Colonic mucosa (tissue), 4 donors: ENCODE measurements at regions not wholly inside any gene's neighbourhood (a gene's known extent, or its start where the extent isn't known, plus 50 kb on each side); places are given as distances from the start of the nearest gene placed in this dataset.

Experiments
- DNase-seq: peaks from one replicate; pipeline ENCODE4 v3.0.0-alpha.2; 2020
- H3K27ac ChIP-seq: fragments of 200-600 bp; one replicate; pipeline ENCODE4 v1.8.0; 2021
- H3K27me3 ChIP-seq: fragments of 200-600 bp; one replicate; pipeline ENCODE4 v1.8.0; 2021
- H3K36me3 ChIP-seq: fragments of 200-600 bp; one replicate; pipeline ENCODE4 v1.8.0; 2021
- H3K4me1 ChIP-seq: fragments of 200-600 bp; one replicate; pipeline ENCODE4 v1.8.0; 2021; ENCODE audit warnings: mild to moderate bottlenecking
- H3K4me3 ChIP-seq: fragments of 200-600 bp; one replicate; pipeline ENCODE4 v1.8.0; 2021
- H3K9ac ChIP-seq, 2 donors: one replicate each; pipeline ENCODE4 v1.7.0; 2013; ENCODE audit warnings: control low read depth in 2 of 2, low read depth in 2 of 2, low read length in 2 of 2
- H3K9me3 ChIP-seq: fragments of 200-600 bp; one replicate; pipeline ENCODE4 v1.8.0; 2021
- intact Hi-C: fragments of 100-400 bp; cut with DNase I; formaldehyde crosslinking; loops from one replicate; pipeline ENCODE4 v1.14.1; 2022
- TF ChIP-seq, protein P1 (sequence below): fragments of 200-600 bp; IDR thresholded peaks from one replicate; pipeline ENCODE4 v1.8.0; 2022; ENCODE audit warnings: antibody characterized with exemption, mild to moderate bottlenecking
- donor health status: healthy.
- donor health status: DM: no; HTN: no; CAD: no.
- donor health status: DM: no; HTN: no; CAD: no.

DNA sequence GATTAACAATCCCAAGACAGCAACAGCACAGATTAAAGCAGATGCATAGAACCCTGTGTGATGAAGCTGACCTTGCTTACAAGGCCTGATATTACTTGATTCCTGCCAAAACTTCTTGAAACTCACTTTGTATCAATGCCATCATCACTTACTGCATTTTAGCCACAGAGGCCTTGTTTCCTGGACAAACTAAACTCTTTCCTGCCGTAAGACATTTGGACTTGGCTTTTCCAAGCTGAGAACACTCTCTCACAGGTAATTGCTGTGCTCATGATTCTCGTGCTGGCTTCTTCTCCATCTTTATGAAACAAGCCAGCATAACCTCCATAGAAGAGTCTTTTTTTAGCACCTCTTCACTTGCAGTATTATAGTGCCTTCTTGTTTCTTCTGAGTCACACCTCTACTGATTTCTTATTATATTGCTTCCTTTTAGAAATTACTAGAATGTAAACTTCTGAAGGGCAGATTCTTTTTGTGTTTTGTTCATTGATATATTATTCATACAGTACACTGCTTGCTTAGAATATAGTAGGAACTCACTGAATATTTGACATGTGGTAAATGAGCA, 456.5 kb upstream of the ZNF608 start:
- no peaks in the 10 kb centered on the region for H3K36me3 ChIP-seq
- H3K27ac ChIP-seq, result no peak overlapping the region
- H3K4me1 ChIP-seq, result no peaks in the 10 kb centered on the region
- DNase-seq, result no peak
- TF ChIP-seq, protein P1, sequence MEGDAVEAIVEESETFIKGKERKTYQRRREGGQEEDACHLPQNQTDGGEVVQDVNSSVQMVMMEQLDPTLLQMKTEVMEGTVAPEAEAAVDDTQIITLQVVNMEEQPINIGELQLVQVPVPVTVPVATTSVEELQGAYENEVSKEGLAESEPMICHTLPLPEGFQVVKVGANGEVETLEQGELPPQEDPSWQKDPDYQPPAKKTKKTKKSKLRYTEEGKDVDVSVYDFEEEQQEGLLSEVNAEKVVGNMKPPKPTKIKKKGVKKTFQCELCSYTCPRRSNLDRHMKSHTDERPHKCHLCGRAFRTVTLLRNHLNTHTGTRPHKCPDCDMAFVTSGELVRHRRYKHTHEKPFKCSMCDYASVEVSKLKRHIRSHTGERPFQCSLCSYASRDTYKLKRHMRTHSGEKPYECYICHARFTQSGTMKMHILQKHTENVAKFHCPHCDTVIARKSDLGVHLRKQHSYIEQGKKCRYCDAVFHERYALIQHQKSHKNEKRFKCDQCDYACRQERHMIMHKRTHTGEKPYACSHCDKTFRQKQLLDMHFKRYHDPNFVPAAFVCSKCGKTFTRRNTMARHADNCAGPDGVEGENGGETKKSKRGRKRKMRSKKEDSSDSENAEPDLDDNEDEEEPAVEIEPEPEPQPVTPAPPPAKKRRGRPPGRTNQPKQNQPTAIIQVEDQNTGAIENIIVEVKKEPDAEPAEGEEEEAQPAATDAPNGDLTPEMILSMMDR, result no peak
- H3K9me3 ChIP-seq, result no peaks in the 10 kb centered on the region
- intact Hi-C loops, result no loop called here
- no peak overlapping the region for H3K9ac ChIP-seq
- H3K27me3 ChIP-seq, result no peaks in the 10 kb centered on the region
- no peak overlapping the region for H3K4me3 ChIP-seq

GRCh38 chr5:125203912-125204311, 457.5 kb upstream of the ZNF608 start:
- intact Hi-C loops, result no loop called here
- Histone ChIP-seq H3K36me3 (no peaks in the 10 kb centered on the region), H3K9me3 (no peaks in the 10 kb centered on the region), H3K4me3 (no peak overlapping the region), H3K4me1 (no peaks in the 10 kb centered on the region), H3K27me3 (no peaks in the 10 kb centered on the region), H3K27ac (no peak overlapping the region), H3K9ac (no peak overlapping the region)
- TF ChIP-seq, protein P1, result no peak
- DNase-seq, result no peak

GRCh38 chr5:125205601-125206225, 459.3 kb upstream of the ZNF608 start:
- TF ChIP-seq, protein P1, result no peak
- no peaks in the 10 kb centered on the region for H3K9me3 ChIP-seq
- intact Hi-C loops, result no loop called here
- H3K36me3 ChIP-seq, result no peaks in the 10 kb centered on the region
- H3K27me3 ChIP-seq, result no peaks in the 10 kb centered on the region
- no peak overlapping the region for H3K9ac ChIP-seq
- no peaks in the 10 kb centered on the region for H3K4me1 ChIP-seq
- DNase-seq, result no peak
- no peak overlapping the region for H3K4me3 ChIP-seq
- no peak overlapping the region for H3K27ac ChIP-seq

- no peak for DNase-seq
- TF ChIP-seq, protein P1, result no peak
- H3K9ac ChIP-seq, result no peak overlapping the region
- intact Hi-C loops, result no loop called here
- H3K36me3 ChIP-seq, result no peaks in the 10 kb centered on the region
- H3K4me3 ChIP-seq, result no peak overlapping the region
- H3K9me3 ChIP-seq, result no peaks in the 10 kb centered on the region
- H3K27me3 ChIP-seq, result no peaks in the 10 kb centered on the region
- no peak overlapping the region for H3K27ac ChIP-seq
- no peaks in the 10 kb centered on the region for H3K4me1 ChIP-seq
Observed at GRCh38 chr5:125207856-125208255, 461.4 kb upstream of the ZNF608 start.

- Histone ChIP-seq H3K27ac (no peak overlapping the region), H3K27me3 (no peaks in the 10 kb centered on the region), H3K4me3 (no peak overlapping the region), H3K36me3 (no peaks in the 10 kb centered on the region), H3K4me1 (no peaks in the 10 kb centered on the region), H3K9me3 (no peaks in the 10 kb centered on the region), H3K9ac (no peak overlapping the region)
- no peak for DNase-seq
- TF ChIP-seq, protein P1, result no peak
- intact Hi-C loops, result no loop called here
Observed at GRCh38 chr5:125209650-125210049, 463.2 kb upstream of the ZNF608 start.
